H1 (cell line): ENCODE measurements at regions not wholly inside any gene's neighbourhood (a gene's known extent, or its start where the extent isn't known, plus 50 kb on each side); places are given as distances from the start of the nearest gene placed in this dataset.

Experiments used
- CTCF ChIA-PET: fragments of 300-600 bp; sonication (Branson Sonifier 250); formaldehyde crosslinking; loops from one replicate; lab custom pipeline; 2021; ENCODE audit not compliant: partially characterized antibody; lab: Charles Lee
- POLR2A ChIA-PET: fragments of 300-600 bp; sonication (Branson Sonifier 250); formaldehyde crosslinking; loops from one replicate; lab custom pipeline; 2021; ENCODE audit warnings: inconsistent platforms; ENCODE audit not compliant: partially characterized antibody; lab: Charles Lee
- DNase-seq, 2 experiments: peaks; one replicate each; pipeline versions ENCODE4 v3.0.0 to v3.0.0-alpha.2; 2010 to 2022; ENCODE audit warnings: low spot score in 2 of 2, low read depth in 1 of 2, mixed read lengths in 1 of 2
- FAIRE-seq: peaks from 2 replicates; lab custom pipeline; 2011; peaks lifted over from hg19 to GRCh38; lab: Jason Lieb, UNC
- H2AFZ ChIP-seq: 2 replicates; pipeline ENCODE4 v1.8.1; 2012; ENCODE audit warnings: low read length, inconsistent platforms
- H2AK5ac ChIP-seq: 2 replicates; pipeline ENCODE4 v1.6.1; 2013; ENCODE audit warnings: low read depth, low read length
- H2BK120ac ChIP-seq: replicated peaks from 2 replicates; pipeline ENCODE3; 2013; ENCODE audit warnings: low read depth, low read length, inconsistent platforms
- H2BK12ac ChIP-seq: 2 replicates; pipeline ENCODE4 v1.6.1; 2013; ENCODE audit warnings: low read depth, low read length
- H2BK15ac ChIP-seq: 2 replicates; pipeline ENCODE4 v1.6.1; 2013; ENCODE audit warnings: low read length
- H2BK20ac ChIP-seq: 2 replicates; pipeline ENCODE4 v1.6.1; 2013; ENCODE audit warnings: low read length
- H2BK5ac ChIP-seq: 2 replicates; pipeline ENCODE4 v1.6.1; 2013; ENCODE audit warnings: low read depth, low read length
- H3K14ac ChIP-seq: 2 replicates; pipeline ENCODE4 v1.6.1; 2013; ENCODE audit warnings: inconsistent platforms; ENCODE audit not compliant: insufficient read length
- H3K18ac ChIP-seq: 2 replicates; pipeline ENCODE4 v1.6.1; 2013; ENCODE audit warnings: low read length; ENCODE audit errors: extremely low read depth
- H3K23ac ChIP-seq: 2 replicates; pipeline ENCODE4 v1.6.1; 2013; ENCODE audit warnings: inconsistent platforms; ENCODE audit not compliant: insufficient read length
- H3K23me2 ChIP-seq: 2 replicates; pipeline ENCODE4 v1.6.1; 2013; ENCODE audit warnings: low read depth, low read length
- H3K27ac ChIP-seq: 2 replicates; pipeline ENCODE4 v1.6.1; 2011; ENCODE audit warnings: low read depth, low read length, inconsistent platforms
- H3K27me3 ChIP-seq, 4 experiments: replicated peaks in 1 of 4; 1 replicate in 1 of 4; 2 replicates in 3 of 4; pipeline versions ENCODE4 v1.6.1 to v1.8.1; 2011 to 2013; ENCODE audit warnings: low read length in 3 of 4, mild to moderate bottlenecking in 3 of 4, inconsistent platforms in 2 of 4, mixed read lengths in 2 of 4, moderate library complexity in 1 of 4; ENCODE audit not compliant: control insufficient read depth in 3 of 4, insufficient read depth in 3 of 4; ENCODE audit errors: extremely low read depth in 1 of 4
- H3K36me3 ChIP-seq, 4 experiments: 2 replicates each; pipeline versions ENCODE4 v1.6.1 to v1.8.1; 2011 to 2013; ENCODE audit warnings: mild to moderate bottlenecking in 4 of 4, low read length in 3 of 4, moderate library complexity in 2 of 4, control low read depth in 1 of 4, inconsistent platforms in 1 of 4; ENCODE audit not compliant: insufficient read depth in 4 of 4, control insufficient read depth in 2 of 4
- H3K4ac ChIP-seq: replicated peaks from 2 replicates; pipeline ENCODE3; 2013; ENCODE audit warnings: low read length, low read depth, mixed read lengths, inconsistent platforms; ENCODE audit not compliant: insufficient read length
- H3K4me1 ChIP-seq, 4 experiments: replicated peaks in 1 of 4; 1 replicate in 1 of 4; 2 replicates in 3 of 4; pipeline versions ENCODE4 v1.6.1 to v1.8.1; 2011 to 2013; ENCODE audit warnings: low read length in 3 of 4, inconsistent platforms in 2 of 4, mixed read lengths in 1 of 4; ENCODE audit not compliant: insufficient read depth in 4 of 4, control insufficient read depth in 3 of 4
- H3K4me2 ChIP-seq, 2 experiments: 2 replicates each; pipeline versions ENCODE4 v1.6.1 to v1.8.1; 2011 to 2013; ENCODE audit warnings: low read depth in 2 of 2, low read length in 2 of 2, control low read depth in 1 of 2, inconsistent platforms in 1 of 2, mild to moderate bottlenecking in 1 of 2; ENCODE audit not compliant: insufficient read depth in 1 of 2
- H3K4me3 ChIP-seq, 4 experiments: fragments of 200-600, 300-600 bp in 1 of 4; sonication (generic), shearing (Covaris generic), sonication (Bioruptor Twin) in 1 of 4; 2 replicates each; pipeline versions ENCODE4 v1.5.1 to v1.8.1; 2011 to 2016; ENCODE audit warnings: low read length in 4 of 4, low read depth in 3 of 4, control low read depth in 2 of 4, inconsistent platforms in 2 of 4, mild to moderate bottlenecking in 2 of 4, mixed read lengths in 1 of 4, moderate library complexity in 1 of 4; ENCODE audit not compliant: insufficient read depth in 2 of 4; ENCODE audit errors: extremely low read depth in 1 of 4
- H3K56ac ChIP-seq: replicated peaks from 2 replicates; pipeline ENCODE3; 2013; ENCODE audit warnings: low read depth, mild to moderate bottlenecking, mixed read lengths, low read length, inconsistent platforms; ENCODE audit not compliant: insufficient read length
- H3K79me1 ChIP-seq: 2 replicates; pipeline ENCODE4 v1.6.1; 2013; ENCODE audit warnings: low read depth, low read length, control low read depth
- H3K79me2 ChIP-seq, 2 experiments: 2 replicates each; pipeline versions ENCODE4 v1.6.1 to v1.8.1; 2012 to 2013; ENCODE audit warnings: low read length in 2 of 2, mild to moderate bottlenecking in 2 of 2, inconsistent platforms in 1 of 2; ENCODE audit not compliant: insufficient read depth in 2 of 2, control insufficient read depth in 1 of 2
- H3K9ac ChIP-seq, 4 experiments: replicated peaks in 1 of 4; 1 replicate in 1 of 4; 2 replicates in 3 of 4; pipeline versions ENCODE4 v1.6.1 to v1.8.1; 2011 to 2013; ENCODE audit warnings: low read depth in 3 of 4, low read length in 3 of 4, control low read depth in 2 of 4, mild to moderate bottlenecking in 2 of 4, moderate library complexity in 2 of 4, inconsistent platforms in 1 of 4; ENCODE audit errors: extremely low read depth in 1 of 4
- H3K9me3 ChIP-seq, 2 experiments: 2 replicates each; pipeline versions ENCODE4 v1.6.1 to v1.8.1; 2012 to 2013; ENCODE audit warnings: mild to moderate bottlenecking in 2 of 2, moderate library complexity in 2 of 2, control low read depth in 1 of 2, inconsistent platforms in 1 of 2, low read depth in 1 of 2, low read length in 1 of 2, mixed read lengths in 1 of 2; ENCODE audit not compliant: insufficient read depth in 2 of 2
- H4K20me1 ChIP-seq, 2 experiments: replicated peaks in 1 of 2; 2 replicates each; pipeline versions ENCODE3 to v1.8.1; 2011 to 2013; ENCODE audit warnings: inconsistent platforms in 2 of 2, low read length in 2 of 2, mild to moderate bottlenecking in 1 of 2; ENCODE audit not compliant: insufficient read depth in 2 of 2, control insufficient read depth in 1 of 2
- H4K5ac ChIP-seq: 2 replicates; pipeline ENCODE4 v1.6.1; 2013; ENCODE audit warnings: low read length, low read depth, mixed read lengths, inconsistent platforms; ENCODE audit not compliant: insufficient read length
- H4K8ac ChIP-seq: 2 replicates; pipeline ENCODE4 v1.8.0; 2013; ENCODE audit warnings: mild to moderate bottlenecking, moderate library complexity, low read length, inconsistent platforms; ENCODE audit not compliant: insufficient read depth; ENCODE audit errors: extremely low read depth
- H4K91ac ChIP-seq: replicated peaks from 2 replicates; pipeline ENCODE3; 2013; ENCODE audit warnings: low read length, mixed read lengths, inconsistent platforms; ENCODE audit not compliant: insufficient read length
- EP300 ChIP-seq, 2 experiments: IDR thresholded peaks; 1 replicate in 1 of 2; 2 replicates in 1 of 2; pipeline ENCODE4 v1.6.1; 2011 to 2012; ENCODE audit warnings: low read depth in 2 of 2, low read length in 2 of 2, mild to moderate bottlenecking in 2 of 2, borderline replicate concordance in 1 of 2, inconsistent platforms in 1 of 2, moderate library complexity in 1 of 2
- RAD21 ChIP-seq, 2 experiments: IDR thresholded peaks in 1 of 2; conservative IDR thresholded peaks in 1 of 2; 2 replicates each; pipeline ENCODE4 v1.6.1; 2011; ENCODE audit warnings: low read depth in 2 of 2, low read length in 2 of 2, improper control_type of control experiment in 1 of 2, inconsistent platforms in 1 of 2, mild to moderate bottlenecking in 1 of 2, moderate library complexity in 1 of 2
- WGBS, 2 experiments: shearing (Covaris generic) in 1 of 2; methylation state at CpG; one replicate each; pipeline versions ENCODE4 v1.1.6 to v1.1.7; 2013 to 2015; ENCODE audit warnings: low lambda C conversion rate in 2 of 2, mixed read lengths in 2 of 2, inconsistent platforms in 1 of 2, low coverage in 1 of 2, missing lambda C conversion rate in 1 of 2; ENCODE audit not compliant: insufficient replicate concordance in 2 of 2, insufficient coverage in 1 of 2, insufficient read length in 1 of 2; ENCODE audit errors: extremely low coverage in 1 of 2, missing lambda C conversion rate in 1 of 2; 5-methylcytosine and 5-hydroxymethylcytosine counted together

DNA sequence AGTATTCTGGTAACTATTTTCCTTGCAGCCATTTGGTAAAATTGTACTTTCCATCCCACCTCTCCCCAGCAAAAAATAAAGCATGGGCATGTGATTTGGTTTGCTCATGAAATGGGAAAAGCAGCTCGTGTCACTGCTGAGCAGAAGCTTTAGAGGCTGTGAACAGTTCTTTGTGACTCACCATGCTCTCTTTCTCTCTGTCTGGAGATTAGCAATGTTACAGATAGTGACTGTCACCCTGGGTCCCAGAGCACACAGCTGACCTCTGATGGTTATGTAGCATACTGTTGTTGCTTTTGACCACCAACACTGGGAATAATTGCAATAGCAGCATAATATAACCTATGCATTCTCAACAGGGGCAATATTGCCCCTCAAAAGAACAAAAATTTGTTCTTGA is 70.6 kb downstream of the RGS2 start:
- H3K9me3 ChIP-seq: no peaks in the 10 kb centered on the region
- no peak for DNase-seq

More for the DNA sequence above, 70.6 kb downstream of the RGS2 start:
- no peak for FAIRE-seq
- CTCF ChIA-PET: interaction anchor here (0.7 to 1.4 kb wide), 3 partner anchors 48 to 179 kb away, joined by 3 read pairs; no protein-coding TSS in a partner anchor
- Histone ChIP-seq H2BK120ac (no peak overlapping the region), H2BK12ac (no peak overlapping the region), H3K4me1 (no peaks in the 10 kb centered on the region), H3K4me2 (no peak overlapping the region), H3K79me2 (no peaks in the 10 kb centered on the region), H2AFZ (no peak overlapping the region), H2BK15ac (no peak overlapping the region), H4K8ac (no peak overlapping the region), H4K5ac (no peak overlapping the region), H2AK5ac (no peak overlapping the region)
- peak; percentile 13 to 31; a peak in 2 of 4 replicates for TF ChIP-seq RAD21 (IDR thresholded peaks at IDR 0.05 in 1 of 2, conservative IDR thresholded peaks at IDR 0.05 in 1 of 2; ENCODE audit: low read depth in 2 of 2, low read length in 2 of 2)
- no peak for TF ChIP-seq EP300 (IDR thresholded peaks at IDR 0.05; ENCODE audit: borderline replicate concordance in 1 of 2, low read depth in 2 of 2, low read length in 2 of 2)
- TF ChIP-seq, all 59 proteins: peak for 1
- POLR2A ChIA-PET: interaction anchor here (0.5 to 0.8 kb wide), 2 partner anchors 19 to 70 kb away, joined by 3 read pairs; partner anchors contain the start of gene RGS2
- Histone ChIP-seq H3K4ac (no peak overlapping the region), H3K27me3 (no peaks in the 10 kb centered on the region), H4K91ac (no peak overlapping the region), H3K27ac (no peak overlapping the region), H3K9ac (no peak overlapping the region), H3K79me1 (no peaks in the 10 kb centered on the region), H3K18ac (no peak overlapping the region), H2BK20ac (no peak overlapping the region), H3K14ac (no peak overlapping the region), H3K36me3 (no peaks in the 10 kb centered on the region), H3K23ac (no peak overlapping the region), H4K20me1 (no peaks in the 10 kb centered on the region), H3K23me2 (no peaks in the 10 kb centered on the region; the same call in 1 of the 2 replicates), H3K4me3 (no peak overlapping the region), H3K56ac (no peak overlapping the region), H2BK5ac (no peak overlapping the region)
- 81% methylated on average over 1 of the region's 1 CpG; no CpG with 5 or more reads in 1 of the 2 experiments for WGBS, 2 experiments
